AG20443 (cell line): ENCODE measurements at regions not wholly inside any gene's neighbourhood (a gene's known extent, or its start where the extent isn't known, plus 50 kb on each side); places are given as distances from the start of the nearest gene placed in this dataset.
A peak's percentile ranks its signal among the peaks of the same experiment; 100 is the strongest.

Experiments
- DNase-seq: peaks from one replicate; pipeline ENCODE4 v3.0.0; 2012; ENCODE audit warnings: low spot score, mixed read lengths

DNA sequence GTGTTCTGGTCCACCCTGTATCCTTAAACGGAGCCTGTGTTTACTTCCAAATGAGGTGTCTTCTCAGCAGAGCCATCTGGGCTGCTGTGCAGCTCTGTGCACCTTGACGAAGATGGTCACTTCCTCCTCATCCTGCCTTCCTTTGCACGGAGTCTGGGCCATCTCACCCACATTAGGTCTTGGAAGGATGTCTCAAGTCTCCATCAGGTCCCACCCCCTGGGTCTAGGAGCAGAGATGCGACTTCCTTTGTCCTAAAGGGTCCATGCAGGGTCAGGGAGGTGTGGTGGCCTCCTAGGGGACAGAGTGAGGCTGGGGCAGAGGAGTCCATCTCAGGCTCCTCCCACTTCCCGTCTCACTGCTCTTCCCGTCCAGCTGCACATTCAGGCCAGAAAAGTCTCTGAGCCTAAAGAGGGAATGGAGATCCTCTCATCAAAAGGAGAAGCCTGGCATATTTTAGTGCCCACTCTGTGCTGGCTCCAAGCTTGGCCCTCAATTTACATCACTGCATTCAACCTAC lies 209.2 kb downstream of the MATN1 start:
- DNase-seq, result no peak

- DNase-seq, result no peak
Observed at GRCh38 chr1:30513396-30514136, 209.8 kb downstream of the MATN1 start.

GRCh38 chr1:30512914-30513265 lies 210.5 kb downstream of the MATN1 start:
- DNase-seq, result no peak

DNA sequence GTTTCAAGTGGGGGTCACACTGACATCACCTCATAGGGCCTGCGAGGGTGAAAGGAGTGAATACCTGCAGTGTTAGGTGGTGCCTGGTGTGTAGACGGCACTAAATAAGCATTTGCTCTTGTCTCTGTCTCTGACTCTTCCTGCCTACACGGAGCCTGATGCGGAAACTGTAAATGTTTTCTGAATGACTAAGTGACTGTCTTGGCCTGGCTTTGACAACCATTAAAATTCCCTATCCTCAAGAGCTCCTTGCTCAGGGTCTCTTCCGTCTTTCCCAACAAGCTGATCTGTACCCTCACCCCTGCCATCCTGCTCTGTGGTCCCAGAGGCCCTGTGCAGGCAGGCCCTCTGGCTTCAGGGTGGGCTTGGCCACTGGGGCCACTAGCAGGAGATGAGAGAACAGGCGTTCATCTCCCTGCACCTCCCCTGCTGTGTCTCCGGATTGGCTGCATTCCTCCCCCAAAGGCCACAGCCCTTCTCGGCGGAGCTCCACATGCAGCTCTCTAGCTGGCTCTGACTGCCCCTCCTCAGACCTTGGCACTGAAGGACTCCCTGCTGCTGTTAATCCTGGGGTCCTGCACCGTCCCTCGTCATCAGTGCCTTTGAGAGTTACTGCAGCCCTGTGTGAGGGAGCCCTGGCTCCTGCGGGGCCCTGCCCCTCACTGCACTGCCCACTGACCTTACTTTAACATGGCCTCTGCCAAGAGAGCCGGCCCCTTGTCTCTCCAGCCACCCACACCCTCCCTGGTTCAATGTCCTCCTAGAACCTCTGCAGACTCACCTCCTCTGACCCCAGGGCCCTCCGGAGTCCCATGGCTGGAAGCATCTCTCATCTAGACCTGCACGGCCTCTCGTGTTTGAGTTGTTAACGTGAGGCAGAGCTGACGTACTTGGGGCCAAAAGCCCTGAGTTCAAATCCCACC lies 211.1 kb downstream of the MATN1 start:
- peak; percentile 80 for DNase-seq

DNA sequence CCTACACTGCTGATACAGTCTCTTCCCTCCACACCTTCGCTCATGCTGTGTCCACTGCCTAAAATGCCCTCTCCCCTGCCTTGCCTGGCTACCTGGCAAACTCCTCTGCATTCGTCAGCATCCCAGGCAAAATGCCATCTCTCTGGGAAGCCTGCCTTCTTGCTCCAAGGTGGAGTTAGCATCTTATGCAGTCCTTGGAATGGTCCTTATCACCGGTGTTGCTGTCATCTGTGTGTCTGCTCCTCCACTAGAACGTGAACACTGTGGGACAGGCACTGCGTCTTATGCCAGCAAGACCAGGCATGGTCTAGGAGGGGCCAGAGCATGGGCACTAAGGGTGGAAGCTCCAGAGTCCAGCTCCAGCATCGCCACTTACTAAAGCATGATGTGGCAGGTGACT lies 211.8 kb downstream of the MATN1 start:
- DNase-seq, result no peak

GRCh38 chr1:30511106-30511505 lies 212.3 kb downstream of the MATN1 start:
- DNase-seq, result no peak

- no peak for DNase-seq
Observed at GRCh38 chr1:30509670-30510069, 213.7 kb downstream of the MATN1 start.

- no peak for DNase-seq
Observed at GRCh38 chr1:30508611-30509010, 214.8 kb downstream of the MATN1 start.

DNA sequence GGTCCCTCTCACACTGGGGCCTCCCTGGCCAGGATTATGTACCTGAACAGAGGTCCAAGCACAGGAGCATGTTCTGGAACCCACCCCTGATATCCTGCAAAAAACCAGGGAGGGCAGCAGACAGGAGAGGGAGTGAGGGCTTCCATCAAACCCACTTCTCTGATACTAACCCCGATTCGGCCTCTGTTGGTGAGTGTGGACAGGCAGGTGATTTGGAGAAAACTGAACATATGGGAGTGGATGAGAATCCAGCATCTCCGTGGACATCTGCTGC lies 215.3 kb downstream of the MATN1 start:
- DNase-seq, result no peak

DNA sequence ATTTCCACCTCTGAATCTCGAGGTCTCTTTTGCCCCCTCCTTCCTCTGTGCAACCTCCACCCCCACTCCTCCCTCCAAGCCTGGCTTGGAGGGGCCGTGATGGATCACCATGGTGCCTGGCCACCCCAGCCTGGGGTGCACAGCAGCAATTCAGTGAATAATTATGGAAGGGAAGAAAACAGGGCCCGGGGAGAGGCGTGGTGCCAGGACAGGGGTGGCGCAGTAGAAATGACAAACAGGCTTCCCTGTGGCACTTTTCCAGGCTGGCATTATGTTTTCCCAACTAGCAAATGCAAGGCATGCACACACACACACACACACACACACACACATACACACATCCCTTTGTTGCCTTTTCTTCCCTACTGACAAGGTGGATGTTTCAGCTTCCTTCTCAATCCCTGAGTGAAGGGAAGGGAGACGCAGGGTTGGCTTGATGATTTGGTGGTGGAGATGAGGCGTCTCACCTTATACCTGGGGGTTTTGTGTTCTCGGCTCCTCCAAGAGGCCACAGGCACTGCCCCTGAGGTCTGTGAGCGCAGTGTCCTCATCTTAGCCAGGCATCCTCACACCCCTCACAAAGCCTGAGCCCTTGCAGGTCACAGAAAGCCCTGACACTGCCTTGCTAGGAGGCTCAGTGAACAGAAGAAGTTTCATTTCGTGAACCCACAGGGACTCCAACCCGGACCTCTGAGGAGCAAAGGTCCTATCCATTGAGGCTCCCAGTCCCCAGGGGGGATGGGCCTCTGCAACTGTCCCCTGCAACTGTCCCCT lies 215.8 kb downstream of the MATN1 start:
- no peak for DNase-seq

GRCh38 chr1:30507016-30507312 lies 216.4 kb downstream of the MATN1 start:
- DNase-seq, result no peak

DNA sequence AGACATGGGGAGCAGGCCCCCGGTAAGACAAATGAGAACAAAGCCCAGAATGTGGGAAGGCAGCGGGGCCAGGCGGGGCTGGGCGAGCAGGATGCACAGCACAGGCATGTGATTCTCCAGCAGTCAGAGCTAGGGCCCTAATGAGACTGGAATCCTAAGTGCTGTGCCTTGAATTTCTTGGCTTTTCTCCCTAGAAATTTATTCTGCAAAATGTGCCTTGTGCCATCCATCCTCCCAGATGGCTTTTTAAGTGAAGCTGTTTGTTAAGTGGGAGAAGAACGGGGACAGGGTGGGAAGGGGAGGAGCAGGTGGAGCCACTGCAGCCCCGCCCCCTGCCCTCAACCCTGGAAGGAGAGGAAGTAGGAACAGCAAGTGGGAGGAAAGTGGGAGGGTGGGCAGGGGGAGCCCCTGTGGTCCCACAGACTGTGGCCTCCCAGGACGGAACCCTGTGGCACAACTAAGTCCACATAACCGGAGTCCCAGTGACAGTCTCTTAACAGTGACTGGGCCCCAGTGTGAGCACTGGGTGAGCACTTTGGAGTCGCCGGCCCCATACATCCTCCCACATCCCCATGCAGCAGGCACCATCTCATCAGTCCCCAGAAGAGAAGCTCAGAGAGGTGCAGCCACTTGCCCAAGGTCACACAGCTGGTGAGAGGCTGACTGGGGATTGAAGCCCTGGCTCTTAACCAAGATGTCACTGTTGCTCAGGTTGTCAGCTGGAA lies 216.9 kb downstream of the MATN1 start:
- DNase-seq, result no peak

- no peak for DNase-seq
Observed at GRCh38 chr1:30505853-30506252, 217.5 kb downstream of the MATN1 start.

GRCh38 chr1:30492451-30492850 lies 230.9 kb downstream of the MATN1 start:
- DNase-seq, result no peak

DNA sequence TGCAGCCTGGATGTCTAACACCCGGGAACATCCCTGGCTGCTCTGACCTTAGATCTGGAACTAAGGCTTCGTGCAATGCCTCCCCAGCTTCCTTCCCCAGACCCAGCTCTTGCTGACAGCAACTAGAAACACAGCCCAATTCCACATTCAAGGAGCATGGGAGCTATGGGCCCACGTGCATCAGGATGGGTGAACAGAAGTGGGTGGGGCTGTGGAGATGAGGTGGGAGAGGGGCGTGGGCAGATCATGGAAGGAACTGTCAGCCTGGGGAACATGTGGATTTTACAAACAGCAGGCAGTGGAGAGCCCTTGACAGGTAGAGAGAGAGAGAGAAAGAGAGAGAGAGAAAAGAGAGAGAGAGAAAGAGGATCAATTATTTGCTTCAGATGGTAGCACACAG lies 231.6 kb downstream of the MATN1 start:
- DNase-seq, result no peak

DNA sequence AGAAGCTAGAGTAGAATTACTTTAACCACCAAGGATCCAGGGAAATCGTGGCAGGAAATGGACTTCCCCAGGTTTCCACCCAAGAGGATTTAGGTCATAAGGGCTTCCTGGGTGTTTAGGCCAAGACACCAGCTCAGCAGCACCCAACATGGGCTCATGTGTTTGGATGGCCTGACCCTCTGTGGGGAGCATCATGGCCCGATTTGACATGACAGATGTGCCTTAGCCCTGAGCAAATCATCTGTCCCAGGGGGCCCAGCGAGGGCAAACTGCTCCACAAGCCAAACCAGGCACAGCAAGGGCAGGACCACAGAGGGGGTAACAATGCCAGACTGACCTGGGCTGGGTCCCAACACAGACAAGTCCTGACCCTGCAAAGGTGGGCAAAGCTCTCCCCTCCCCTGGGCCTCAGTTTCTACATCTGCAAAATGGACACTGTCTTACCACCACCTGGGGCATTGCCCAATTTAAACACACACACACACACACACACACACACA lies 232.8 kb downstream of the MATN1 start:
- no peak for DNase-seq

GRCh38 chr1:30489737-30490389 lies 233.5 kb downstream of the MATN1 start:
- DNase-seq, result no peak

- DNase-seq, result no peak
Observed at GRCh38 chr1:30488324-30488913, 235.0 kb downstream of the MATN1 start.

DNA sequence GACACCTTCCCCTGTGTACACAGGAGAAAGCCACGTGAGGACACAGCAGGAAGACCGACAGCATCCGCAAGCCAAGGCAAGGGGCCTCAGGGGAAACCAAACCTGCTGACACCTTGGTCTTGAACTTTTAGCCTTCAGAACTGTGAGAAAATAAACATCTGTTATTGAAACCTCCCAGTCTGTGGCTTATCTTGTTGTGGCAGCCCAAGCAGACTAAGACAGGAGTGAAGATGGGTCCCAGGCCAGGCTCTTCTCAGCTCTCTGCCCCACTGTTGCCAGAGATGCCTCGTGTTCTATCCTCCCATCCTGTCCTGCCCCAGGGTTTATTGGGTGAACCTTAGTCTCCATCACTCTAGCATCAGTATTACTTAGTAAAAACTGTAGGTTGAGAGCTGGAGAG lies 236.3 kb downstream of the MATN1 start:
- no peak for DNase-seq

- no peak for DNase-seq
Observed at GRCh38 chr1:30485072-30485471, 238.3 kb downstream of the MATN1 start.

DNA sequence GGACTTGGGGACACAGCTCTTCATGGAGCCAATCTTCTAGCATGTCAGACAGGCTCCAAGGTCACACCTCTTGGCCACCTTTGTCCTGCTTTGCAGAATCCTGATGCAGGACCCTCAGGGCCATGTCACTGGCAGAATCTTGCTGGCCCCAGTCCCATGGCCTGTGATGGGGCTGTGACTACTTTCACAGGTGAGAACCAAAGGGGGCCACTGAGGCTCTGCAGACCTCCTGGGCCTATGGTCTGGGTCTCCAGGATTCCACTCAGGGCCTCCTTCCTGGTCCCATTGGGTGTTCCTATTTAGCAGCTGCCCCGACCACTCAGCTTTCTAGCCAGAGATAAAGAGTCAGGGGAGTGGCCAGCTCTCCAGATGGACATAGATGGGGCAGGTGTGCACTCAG lies 238.7 kb downstream of the MATN1 start:
- no peak for DNase-seq
